Activated CD8-positive, alpha-beta T cell treated with anti-CD3 and anti-CD28 coated beads for 36 hours (primary cell): ENCODE measurements at regions not wholly inside any gene's neighbourhood (a gene's known extent, or its start where the extent isn't known, plus 50 kb on each side); places are given as distances from the start of the nearest gene placed in this dataset.

ENCODE experiments used
- ATAC-seq: fragments of 200-7000 bp; cut with Tn5 transposase; one replicate; pipeline ENCODE4 v1.10.0; 2021; ENCODE audit warnings: mild to moderate bottlenecking, moderate library complexity
- CTCF ChIA-PET: fragments of 350-600 bp; sonication (Branson Sonifier 250); formaldehyde crosslinking; loops from one replicate; lab custom pipeline; 2021; ENCODE audit warnings: antibody characterized with exemption; lab: Charles Lee
- POLR2A ChIA-PET: fragments of 350-600 bp; sonication (Branson Sonifier 250); formaldehyde crosslinking; loops from one replicate; lab custom pipeline; 2021; ENCODE audit warnings: antibody characterized with exemption; lab: Charles Lee
- DNase-seq: peaks from one replicate; pipeline ENCODE4 v3.0.0-alpha.2; 2020
- H3K27ac Mint-ChIP-seq: one replicate; pipeline ENCODE4 v1.8.0; 2021; ENCODE audit warnings: mild to moderate bottlenecking, mixed read lengths
- H3K27me3 Mint-ChIP-seq: one replicate; pipeline ENCODE4 v1.8.0; 2021; ENCODE audit warnings: mixed read lengths
- H3K36me3 Mint-ChIP-seq: one replicate; pipeline ENCODE4 v1.8.0; 2021; ENCODE audit warnings: low read depth, mixed read lengths
- H3K4me1 Mint-ChIP-seq: one replicate; pipeline ENCODE4 v1.8.0; 2021; ENCODE audit warnings: low read depth, mixed read lengths
- H3K4me3 Mint-ChIP-seq: one replicate; pipeline ENCODE4 v1.8.0; 2021; ENCODE audit warnings: mild to moderate bottlenecking, moderate library complexity, mixed read lengths
- H3K9me3 Mint-ChIP-seq: one replicate; pipeline ENCODE4 v1.8.0; 2021; ENCODE audit warnings: mixed read lengths
- CTCF ChIP-seq: fragments of 200-600 bp; IDR thresholded peaks from one replicate; pipeline ENCODE4 v1.8.0; 2022; ENCODE audit warnings: antibody characterized with exemption, mild to moderate bottlenecking
- intact Hi-C: fragments of 100-400 bp; cut with micrococcal nuclease; formaldehyde crosslinking; loops from one replicate; pipeline ENCODE4 v1.10.0; 2022

GRCh38 chr1:201759194-201759815, 69.7 kb upstream of the IPO9 start:
- POLR2A ChIA-PET: no interaction called here
- peaks cover 11% of the 10 kb centered on the region for H3K27me3 Mint-ChIP-seq
- H3K4me1 Mint-ChIP-seq: peaks cover 6% of the 10 kb centered on the region
- no peak for DNase-seq
- H3K4me3 Mint-ChIP-seq: no peak overlapping the region
- H3K9me3 Mint-ChIP-seq: no peaks in the 10 kb centered on the region
- H3K27ac Mint-ChIP-seq: no peak overlapping the region
- TF ChIP-seq CTCF: no peak
- ATAC-seq: no peak
- CTCF ChIA-PET: no interaction called here
- intact Hi-C loops: no loop called here
- H3K36me3 Mint-ChIP-seq: no peaks in the 10 kb centered on the region

- Mint-ChIP-seq H3K4me3 (no peak overlapping the region), H3K4me1 (peaks cover 6% of the 10 kb centered on the region), H3K36me3 (no peaks in the 10 kb centered on the region), H3K27me3 (peaks cover 7% of the 10 kb centered on the region), H3K27ac (no peak overlapping the region), H3K9me3 (no peaks in the 10 kb centered on the region)
- DNase-seq (no peak), ATAC-seq (no peak)
- ChIA-PET CTCF (interaction anchor here (1.0 to 1.5 kb wide), 4 partner anchors 15 to 201 kb away, joined by 3 to 6 read pairs (median 3); no protein-coding TSS in a partner anchor), POLR2A (no interaction called here)
- no peak for TF ChIP-seq CTCF
- intact Hi-C loops: no loop called here
Observed at GRCh38 chr1:201760516-201760915, 68.4 kb upstream of the IPO9 start.

- Mint-ChIP-seq H3K27ac (no peak overlapping the region), H3K4me3 (no peak overlapping the region), H3K27me3 (peaks cover 6% of the 10 kb centered on the region), H3K36me3 (no peaks in the 10 kb centered on the region), H3K9me3 (no peaks in the 10 kb centered on the region), H3K4me1 (peaks cover 6% of the 10 kb centered on the region)
- intact Hi-C loops: no loop called here
- POLR2A ChIA-PET: no interaction called here
- DNase-seq: no peak
- ATAC-seq: no peak
- TF ChIP-seq CTCF: no peak
- CTCF ChIA-PET: interaction anchor here (1.0 to 1.5 kb wide), 4 partner anchors 16 to 201 kb away, joined by 3 to 6 read pairs (median 3); no protein-coding TSS in a partner anchor
Observed at GRCh38 chr1:201761178-201761577, 67.8 kb upstream of the IPO9 start.

GRCh38 chr1:201761871-201762270, 67.1 kb upstream of the IPO9 start:
- ChIA-PET POLR2A (no interaction called here), CTCF (interaction anchor here (2.4 kb wide), 1 partner anchor 31 kb away, joined by 8 read pairs; no protein-coding TSS in a partner anchor)
- no peak for DNase-seq
- Mint-ChIP-seq H3K9me3 (no peaks in the 10 kb centered on the region), H3K27ac (no peak overlapping the region), H3K36me3 (no peaks in the 10 kb centered on the region), H3K4me3 (no peak overlapping the region), H3K4me1 (peaks cover 3% of the 10 kb centered on the region), H3K27me3 (peaks cover 1% of the 10 kb centered on the region)
- no peak for TF ChIP-seq CTCF
- no peak for ATAC-seq
- intact Hi-C loops: no loop called here

- H3K27ac Mint-ChIP-seq: no peak overlapping the region
- DNase-seq: no peak
- H3K27me3 Mint-ChIP-seq: no peaks in the 10 kb centered on the region
- no peak for TF ChIP-seq CTCF
- H3K4me3 Mint-ChIP-seq: no peak overlapping the region
- ATAC-seq: no peak
- CTCF ChIA-PET: interaction anchor here (2.4 kb wide), 1 partner anchor 31 kb away, joined by 8 read pairs; no protein-coding TSS in a partner anchor
- no peaks in the 10 kb centered on the region for H3K36me3 Mint-ChIP-seq
- intact Hi-C loops: no loop called here
- POLR2A ChIA-PET: no interaction called here
- no peaks in the 10 kb centered on the region for H3K4me1 Mint-ChIP-seq
- no peaks in the 10 kb centered on the region for H3K9me3 Mint-ChIP-seq
Observed at GRCh38 chr1:201762381-201762780, 66.6 kb upstream of the IPO9 start.
